HG03196 (cell line): ENCODE measurements at regions not wholly inside any gene's neighbourhood (a gene's known extent, or its start where the extent isn't known, plus 50 kb on each side); places are given as distances from the start of the nearest gene placed in this dataset.
"Not testable (repeated sequence)": the region's sequence is repeated elsewhere in the genome, so short reads cannot be mapped to it uniquely, and the experiment has no call there.

Experiments
- ATAC-seq: cut with Tn5 transposase; IDR thresholded peaks from one replicate; pipeline ENCODE4 v1.9.1; 2021; ENCODE audit not compliant: unreplicated experiment

DNA sequence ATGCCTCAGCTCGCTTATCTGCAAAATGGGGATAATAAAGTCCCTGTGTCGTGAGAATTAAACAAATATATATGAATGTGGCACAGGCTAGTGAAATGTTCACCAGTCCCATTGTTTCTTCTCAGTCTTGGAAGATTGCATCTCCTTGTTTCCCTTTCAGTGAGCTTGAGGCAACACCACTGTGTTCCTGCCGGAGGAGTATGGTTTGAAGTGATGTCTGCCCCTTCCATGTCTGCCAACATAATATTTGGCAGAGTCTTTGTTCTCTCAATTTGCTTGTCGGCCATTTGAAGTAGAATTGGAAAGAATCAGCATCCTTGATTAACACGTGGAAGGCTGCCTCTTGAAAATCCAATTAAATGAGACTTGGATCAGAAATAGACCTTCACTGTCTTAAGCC is 1088.5 kb upstream of the INTU start:
- ATAC-seq, result no peak

DNA sequence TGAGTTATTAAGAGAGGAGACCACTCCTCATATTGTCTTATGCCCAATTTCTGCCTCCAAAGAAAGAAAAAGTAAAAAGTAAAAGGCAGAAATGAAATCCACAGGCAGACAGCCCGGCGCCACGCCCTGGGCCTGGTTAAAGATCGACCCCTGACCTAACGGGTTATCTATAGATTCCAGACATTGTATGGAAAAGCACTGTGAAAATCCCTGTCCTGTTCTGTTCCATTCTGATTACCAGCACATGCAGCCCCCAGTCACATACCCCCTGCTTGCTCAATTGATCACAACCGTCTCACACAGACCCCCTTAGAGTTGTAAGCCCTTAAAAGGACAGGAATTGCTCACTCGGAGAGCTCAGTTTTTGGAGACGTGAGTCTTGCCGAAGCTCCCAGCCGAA is 1086.6 kb upstream of the INTU start:
- not testable (repeated sequence) for ATAC-seq

DNA sequence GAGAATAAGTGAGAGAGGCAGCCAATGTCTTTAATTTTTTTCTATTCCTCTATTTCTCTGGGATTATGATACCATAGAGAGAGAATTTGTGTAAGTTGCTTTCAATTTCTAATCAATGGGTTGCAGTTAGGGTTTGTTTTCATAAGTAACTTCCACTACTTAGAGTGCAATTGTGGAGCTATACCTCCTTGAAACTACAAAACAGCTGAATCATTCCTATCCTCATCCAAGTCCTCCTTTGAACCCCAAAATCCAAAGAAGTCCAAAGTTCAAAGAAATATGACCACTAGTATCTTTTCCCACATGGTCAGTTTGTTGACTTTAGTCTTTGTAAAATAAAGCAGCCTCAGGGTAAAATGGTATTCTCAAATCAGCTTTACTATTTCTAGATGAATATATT is 1085.4 kb upstream of the INTU start:
- ATAC-seq, result no peak

DNA sequence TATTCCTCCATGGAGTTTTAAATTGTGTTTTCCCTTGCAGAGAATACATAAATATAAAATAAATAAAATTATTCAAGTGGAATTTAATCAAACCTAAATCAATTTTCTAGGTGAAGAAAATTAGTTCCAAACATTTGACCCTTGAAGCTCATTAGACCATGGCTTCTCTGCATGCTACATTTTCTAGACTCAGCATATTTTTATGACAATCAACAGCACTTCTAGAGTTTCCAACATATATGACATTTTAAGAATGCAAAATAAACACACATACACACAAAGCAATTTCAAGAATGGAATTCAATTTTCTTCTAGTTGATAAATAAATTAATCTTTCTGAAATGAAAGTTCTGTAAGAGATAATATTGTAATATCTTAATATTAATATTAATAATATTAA is 1083.9 kb upstream of the INTU start:
- no peak for ATAC-seq

DNA sequence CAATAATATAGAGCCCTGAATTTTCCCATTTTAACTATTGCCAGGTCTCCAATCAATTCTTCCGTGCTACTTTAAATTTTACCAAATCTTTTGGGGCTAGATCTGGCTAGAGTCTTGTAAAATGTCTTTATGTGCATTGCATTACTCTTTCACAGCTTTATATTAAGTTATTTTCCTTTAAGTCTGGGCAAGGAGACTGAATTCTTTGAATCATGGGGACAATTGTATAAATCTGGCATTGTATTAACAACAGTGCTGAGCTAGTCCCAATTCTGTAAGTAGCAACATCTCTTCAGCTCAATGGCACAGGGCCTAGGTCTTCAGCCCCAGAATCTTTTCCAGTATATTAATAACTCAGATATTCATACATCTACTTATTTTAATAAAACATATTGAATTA is 1080.4 kb upstream of the INTU start:
- ATAC-seq, result no peak

DNA sequence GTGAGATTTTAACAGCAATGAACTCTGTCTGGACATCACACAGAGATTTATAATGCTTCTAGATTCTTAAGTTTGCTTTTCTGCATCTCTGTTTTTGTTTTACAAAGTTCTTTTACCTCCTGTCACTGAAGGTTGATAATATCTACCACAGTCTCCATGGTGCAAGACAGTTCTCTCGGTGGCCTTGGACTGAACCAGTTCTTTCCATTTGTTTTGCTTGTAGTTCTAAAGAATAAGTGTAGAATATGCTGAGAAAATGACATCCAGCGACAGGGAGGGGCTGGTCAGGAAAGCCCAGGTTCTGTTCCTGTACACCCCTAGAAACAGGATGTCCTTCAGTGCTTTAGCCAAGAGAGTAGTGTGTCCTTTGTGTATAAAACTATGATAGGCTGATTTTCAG is 1079.5 kb upstream of the INTU start:
- ATAC-seq, result no peak

DNA sequence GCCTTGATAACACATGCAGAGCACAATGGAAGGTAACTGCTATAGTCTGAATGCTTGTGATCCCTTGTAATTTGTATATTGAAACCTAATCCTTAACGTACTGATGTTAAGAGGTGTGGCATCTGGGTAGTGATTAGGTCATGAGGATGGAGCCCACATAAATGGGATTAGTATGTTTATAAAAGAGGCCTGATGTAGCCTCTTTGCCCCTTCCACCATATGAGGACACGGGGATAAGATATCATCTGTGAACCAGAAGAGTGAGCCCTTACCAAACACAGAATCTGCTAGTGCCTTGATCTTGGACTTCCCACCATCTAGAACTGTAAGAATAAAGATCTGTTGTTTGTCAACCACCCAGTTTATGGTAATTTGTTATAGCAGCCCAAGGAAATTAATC is 1074.2 kb upstream of the INTU start:
- ATAC-seq, result no peak

DNA sequence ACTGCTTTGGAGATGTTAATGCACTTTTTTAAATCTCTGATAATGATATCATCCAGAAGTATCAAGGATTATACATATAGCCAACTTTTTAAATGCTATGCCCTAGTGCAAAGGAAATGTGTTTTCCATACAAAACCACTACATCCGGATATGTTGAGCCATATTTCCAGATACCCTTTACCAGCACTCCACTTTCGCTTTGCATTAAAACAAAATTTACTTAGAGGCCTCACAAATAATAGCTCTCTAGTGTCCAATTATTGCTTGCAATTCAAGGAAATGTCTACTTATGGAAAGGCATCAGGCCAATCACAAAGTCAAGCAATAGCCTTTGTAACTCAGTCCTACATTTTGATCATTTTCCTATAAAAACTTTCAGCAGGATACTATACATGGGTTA is 1072.8 kb upstream of the INTU start:
- no peak for ATAC-seq

DNA sequence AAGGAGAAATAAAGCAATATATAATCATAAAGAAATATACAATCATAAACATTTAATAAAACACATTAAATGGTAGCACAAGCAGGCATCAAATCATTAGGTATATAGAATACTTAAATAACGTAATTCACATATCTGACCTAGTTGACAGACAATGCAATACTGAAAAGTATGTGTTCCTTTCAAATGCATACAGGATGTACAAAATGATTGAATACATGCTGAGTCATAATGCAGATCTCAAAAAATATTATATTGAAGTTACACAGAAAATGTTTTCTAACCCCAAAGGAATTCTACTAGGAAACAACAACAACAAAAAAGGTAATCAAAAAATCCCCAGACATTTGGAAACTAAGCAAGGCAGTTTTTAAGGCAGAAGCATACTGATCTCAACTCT is 1072.0 kb upstream of the INTU start:
- ATAC-seq, result no peak

DNA sequence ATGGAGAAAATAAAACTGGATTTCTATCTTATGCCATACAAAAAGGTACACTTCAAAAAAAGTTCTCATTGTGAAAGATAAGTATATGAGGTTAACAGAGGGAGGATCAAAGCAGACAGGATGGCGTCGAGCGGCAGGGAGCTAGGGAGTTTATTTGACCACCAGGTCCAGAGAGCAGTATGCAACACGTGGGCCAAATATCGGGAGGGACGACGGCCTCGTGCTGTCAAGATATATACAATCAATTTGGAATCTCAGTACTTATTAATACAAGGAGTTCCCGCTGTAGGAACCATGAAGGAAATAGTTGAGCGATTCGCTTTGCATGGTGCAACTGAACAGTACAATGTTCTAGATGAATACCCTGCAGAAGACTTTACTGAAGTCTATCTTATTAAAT is 1069.4 kb upstream of the INTU start:
- no peak for ATAC-seq

DNA sequence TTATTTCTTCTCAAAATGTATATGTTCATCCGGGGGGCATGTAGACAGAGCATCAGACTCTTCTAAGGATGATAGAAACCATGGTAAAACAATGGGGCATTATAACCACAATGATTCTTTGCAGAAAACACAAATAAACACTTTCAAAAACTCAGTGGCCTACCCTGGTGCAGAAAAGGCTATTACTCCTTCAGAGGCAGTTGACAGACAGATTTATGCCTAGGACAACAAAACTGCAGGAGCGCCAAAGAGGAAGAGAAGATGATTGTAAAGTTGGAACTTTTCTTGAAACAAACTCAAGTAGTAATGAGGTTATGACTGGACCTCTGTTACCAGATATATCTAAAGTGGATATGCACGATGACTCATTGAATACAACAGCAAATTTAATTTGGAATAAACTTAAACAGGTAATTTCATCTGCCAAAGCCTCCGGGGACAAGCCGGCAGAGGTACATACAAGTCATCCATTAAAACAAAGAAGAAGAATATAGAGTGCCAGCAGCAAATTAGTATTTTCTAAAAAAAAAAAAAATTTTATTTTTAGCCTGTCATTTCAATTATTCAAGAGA is 1068.4 kb upstream of the INTU start:
- no peak for ATAC-seq

DNA sequence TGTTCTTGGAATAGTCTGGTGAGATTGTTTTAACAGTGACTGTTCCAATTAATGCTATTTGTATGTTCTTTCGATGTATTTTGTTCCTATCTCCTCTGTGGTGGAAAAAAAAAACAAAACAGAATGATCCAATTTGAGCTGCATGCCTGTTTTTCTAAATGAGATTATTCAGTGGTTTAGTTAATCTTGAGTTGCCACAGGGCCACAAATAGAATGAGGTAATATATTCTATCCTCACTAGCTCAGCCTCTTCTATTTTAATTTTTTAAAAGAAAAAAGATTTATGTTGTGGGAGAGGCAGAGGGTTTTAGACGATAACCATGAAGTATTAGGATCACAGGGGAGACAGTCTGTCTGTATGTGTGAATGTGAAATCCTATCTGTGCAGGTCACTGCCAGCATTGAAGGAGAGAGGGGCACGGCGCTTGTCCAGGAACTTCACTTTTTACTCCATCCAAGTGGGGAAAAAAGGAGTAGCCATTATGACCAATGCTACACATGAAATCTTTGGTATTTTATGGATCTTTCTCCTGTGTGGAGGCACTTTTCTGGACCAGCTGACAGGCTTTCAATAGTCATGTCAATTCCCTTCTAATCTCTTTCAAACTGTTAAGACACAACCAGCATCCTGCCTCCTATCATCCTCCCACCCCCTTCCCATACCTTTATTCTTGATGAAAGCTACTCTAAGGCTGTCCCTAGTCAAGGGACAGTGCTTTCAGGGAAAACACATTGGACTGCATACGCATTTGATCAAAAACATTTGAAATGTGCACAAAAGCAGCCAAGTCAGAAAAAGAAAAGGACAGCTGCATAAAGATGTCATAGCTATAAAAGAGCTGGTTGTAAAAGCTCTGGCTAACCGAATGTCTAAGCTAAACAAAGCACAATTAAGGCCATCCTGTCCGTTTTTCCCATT is 1063.8 kb upstream of the INTU start:
- no peak for ATAC-seq

DNA sequence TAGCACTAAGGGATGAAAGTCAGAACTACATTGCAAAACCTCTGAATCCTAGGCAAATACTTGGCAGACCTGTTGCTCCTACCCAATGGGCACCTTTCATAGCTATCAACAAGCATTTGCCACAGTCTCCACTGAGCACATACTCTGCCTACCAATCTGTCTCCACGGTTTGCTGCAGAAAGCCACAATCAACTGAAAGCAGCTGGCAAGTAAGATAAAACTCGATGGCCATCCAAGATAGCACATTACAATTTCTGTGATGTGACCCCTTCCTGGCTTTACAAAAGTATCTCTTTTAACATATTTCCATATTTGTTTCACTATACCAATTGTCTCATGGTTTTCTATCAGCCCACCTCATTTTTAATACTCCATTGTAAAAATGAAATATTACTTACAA is 1060.5 kb upstream of the INTU start:
- ATAC-seq, result no peak

DNA sequence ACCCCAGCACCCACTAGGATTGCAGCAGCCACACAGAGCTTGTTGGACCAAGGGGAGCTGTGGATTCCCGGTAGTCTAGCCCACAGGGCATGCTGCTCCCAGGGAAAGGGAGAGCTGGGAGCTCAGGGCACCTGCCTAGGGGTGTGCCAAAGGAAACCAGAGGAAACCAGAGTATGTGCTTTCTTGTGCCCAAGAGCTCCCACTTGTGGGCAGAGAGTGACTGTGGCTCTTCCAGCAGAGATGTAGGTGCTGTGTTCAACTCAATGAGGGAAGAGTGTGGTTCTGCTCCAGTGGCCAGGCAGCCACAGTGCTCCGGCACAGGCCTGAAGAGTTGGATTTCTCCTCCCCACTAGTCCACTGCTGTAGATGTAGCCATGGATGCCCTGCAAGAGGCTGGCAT is 1050.0 kb upstream of the INTU start:
- no peak for ATAC-seq

DNA sequence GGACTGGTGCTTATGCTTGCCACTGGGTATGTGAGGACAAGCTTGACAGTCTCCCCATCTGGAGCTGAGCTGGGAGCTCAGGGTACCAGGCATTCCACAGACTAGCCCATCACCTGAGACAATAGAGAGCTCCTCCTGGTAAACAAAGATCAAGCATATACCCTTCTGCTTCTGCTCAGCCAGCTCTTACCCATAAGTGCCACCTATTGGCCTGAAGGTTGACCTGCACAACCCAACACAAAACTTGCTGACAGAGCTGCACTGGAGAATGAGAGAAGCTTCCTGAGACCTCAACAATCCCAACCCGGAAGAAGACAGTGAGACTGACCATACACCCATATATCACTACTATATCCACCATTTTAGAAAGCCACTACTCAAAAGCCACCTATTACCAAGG is 1049.2 kb upstream of the INTU start:
- no peak for ATAC-seq

DNA sequence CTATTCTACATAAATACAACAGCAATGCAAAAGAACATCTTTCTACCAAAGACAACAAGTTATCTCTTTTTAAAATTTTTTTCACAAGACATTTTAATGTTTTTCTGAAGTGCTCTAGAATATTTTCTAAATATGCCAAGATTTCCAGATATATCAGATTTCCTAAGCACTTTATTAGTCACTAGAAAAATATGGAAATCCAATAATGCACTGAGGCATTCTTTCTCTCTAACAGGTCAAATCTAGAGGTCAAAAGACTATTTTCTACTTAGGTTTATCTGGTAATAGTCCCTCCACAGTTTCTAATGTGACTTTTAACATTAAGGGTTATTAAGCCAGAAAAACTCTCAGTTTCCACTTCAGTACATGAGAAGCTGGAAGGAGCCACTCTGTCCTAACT is 1041.2 kb upstream of the INTU start:
- ATAC-seq, result no peak

DNA sequence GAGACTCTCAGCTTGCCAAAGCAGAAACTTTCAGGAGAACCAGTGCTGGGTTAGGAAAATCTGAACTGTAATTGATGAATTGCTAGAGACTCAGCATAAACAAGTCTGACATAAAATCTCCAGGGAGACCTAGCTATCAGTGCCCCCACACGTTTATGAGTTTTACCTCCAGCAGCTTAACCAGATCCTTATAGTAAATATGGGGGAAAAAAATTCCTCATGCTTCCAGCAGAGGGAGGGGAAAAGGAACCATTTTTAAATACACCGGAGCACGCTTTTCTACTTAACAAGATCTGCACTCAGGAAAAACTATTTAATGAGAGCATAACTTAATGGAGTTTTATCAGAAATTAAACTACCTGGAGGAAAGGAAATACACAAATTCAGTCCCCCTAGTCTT is 1040.7 kb upstream of the INTU start:
- no peak for ATAC-seq

DNA sequence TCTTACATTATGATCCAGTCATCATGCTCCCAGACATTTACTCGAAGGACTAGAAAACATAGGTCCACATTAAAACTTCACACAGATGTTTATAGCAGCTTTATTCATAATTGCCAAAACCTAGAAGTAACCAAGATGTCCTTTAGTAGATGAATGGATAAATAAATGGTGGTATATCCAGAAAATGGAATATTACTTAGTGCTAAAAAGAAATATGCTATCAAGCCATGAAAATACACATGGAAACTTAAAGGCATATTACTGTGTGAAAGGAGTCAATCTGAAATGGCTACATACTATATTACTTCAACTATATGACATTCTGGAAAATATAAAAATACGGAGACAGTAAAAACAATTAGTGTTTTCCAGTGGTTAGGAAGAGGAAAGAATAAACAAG is 1039.1 kb upstream of the INTU start:
- no peak for ATAC-seq

DNA sequence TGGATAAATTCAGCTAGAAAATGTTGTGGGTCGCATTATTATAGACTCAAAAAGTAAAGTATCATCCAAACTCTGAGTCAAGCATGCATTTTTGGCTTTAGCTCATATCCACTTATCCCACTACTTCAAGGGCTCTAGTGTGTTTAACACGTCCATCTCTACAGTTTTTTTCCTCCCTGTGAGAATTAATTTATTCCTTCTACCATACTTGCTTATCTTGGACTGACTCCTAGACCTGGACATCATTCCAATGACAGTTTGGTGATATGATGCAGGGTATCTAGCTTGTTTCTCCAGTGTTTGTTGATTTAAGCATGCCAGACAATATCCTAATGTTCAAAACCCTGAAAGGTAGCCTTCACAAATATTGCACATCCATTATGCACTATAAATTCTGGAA is 1037.1 kb upstream of the INTU start:
- no peak for ATAC-seq

DNA sequence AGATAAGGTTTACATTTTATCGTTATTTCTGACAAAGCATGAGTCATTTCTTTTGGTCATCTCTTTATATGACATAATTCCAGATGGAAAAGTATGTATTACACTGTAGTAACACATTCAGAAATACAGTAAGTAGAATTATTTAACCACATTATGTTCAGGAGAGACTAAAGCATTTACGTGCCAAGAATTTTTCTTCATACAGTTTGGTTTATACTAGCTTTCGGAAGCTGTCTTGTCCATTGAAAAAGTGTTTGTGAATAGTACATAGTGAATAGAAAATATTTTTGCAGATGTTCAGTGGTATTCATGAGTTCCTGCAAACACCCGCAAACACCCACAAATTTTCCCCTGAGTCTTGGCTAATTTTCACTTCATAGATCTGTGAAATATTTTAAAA is 1033.0 kb upstream of the INTU start:
- no peak for ATAC-seq

DNA sequence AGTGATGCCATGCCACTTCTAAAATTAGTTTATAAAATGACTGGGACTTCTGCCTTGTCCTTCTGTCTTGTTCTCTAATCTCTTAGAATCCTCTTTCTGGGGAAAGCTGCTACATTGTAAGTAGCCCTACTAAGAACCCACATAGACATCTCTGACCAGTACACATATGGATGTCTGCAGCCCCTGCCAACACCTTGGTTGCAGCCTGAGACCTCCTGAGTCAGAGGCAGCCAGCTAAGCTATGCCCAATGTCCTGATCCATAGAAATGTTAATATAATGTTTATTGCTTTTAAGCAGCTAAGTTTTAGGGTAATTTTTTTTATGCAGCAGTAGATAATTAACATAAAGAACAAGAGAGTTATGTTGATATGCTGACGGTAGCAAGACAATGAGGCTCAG is 1029.5 kb upstream of the INTU start:
- no peak for ATAC-seq

DNA sequence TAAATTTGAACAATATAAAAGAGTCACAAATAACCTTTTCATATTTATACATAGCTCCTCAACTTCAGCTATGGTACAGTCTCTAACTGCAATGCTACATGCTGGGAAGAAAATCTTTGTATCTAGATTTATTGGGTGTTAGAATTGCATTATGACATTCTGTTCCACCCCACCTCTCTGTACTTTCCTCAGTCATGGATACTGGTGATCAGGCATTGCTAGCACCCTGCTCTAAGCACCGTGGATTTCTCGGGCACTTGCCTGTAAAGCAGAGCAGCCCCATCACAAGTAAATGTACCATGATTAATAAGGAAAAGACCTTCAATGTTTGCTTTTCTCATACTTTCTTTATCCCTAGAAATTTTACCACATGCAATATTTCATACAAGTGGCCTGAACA is 1028.9 kb upstream of the INTU start:
- ATAC-seq, result no peak
